ENCODE measurements at regions not wholly inside any gene's neighbourhood (a gene's known extent, or its start where the extent isn't known, plus 50 kb on each side); places are given as distances from the start of the nearest gene placed in this dataset.
A peak's percentile ranks its signal among the peaks of the same experiment; 100 is the strongest.

- H2BK20ac ChIP-seq (ENCODE audit: low read depth, low read length), result no peak overlapping the region
- H3K4me1 ChIP-seq (ENCODE audit: control insufficient read depth, insufficient read depth, low read length), result no peaks in the 10 kb centered on the region
- H3K18ac ChIP-seq (ENCODE audit: low read depth, low read length), result peak overlapping the region; percentile 36; the same call in 1 of the 2 replicates
- H3K4ac ChIP-seq (ENCODE audit: low read depth, low read length), result no peak overlapping the region
- no peak for ATAC-seq (ENCODE audit: low read depth)
- H3K9me1 ChIP-seq (ENCODE audit: insufficient read depth, low read length), result no peaks in the 10 kb centered on the region
- H3K4me3 ChIP-seq (ENCODE audit: insufficient read depth, low read depth, low read length), result no peak overlapping the region
- no peaks in the 10 kb centered on the region for H3K79me1 ChIP-seq (ENCODE audit: low read depth in 1 of 2, low read length in 2 of 2)
- no peak overlapping the region for H2AK5ac ChIP-seq (ENCODE audit: low read depth, low read length)
- no peak overlapping the region for H2AFZ ChIP-seq (replicated peaks; ENCODE audit: low read length, poor library complexity)
- no peak overlapping the region for H3K56ac ChIP-seq (ENCODE audit: extremely low read depth, insufficient read depth, low read length)
- H4K20me1 ChIP-seq (ENCODE audit: insufficient read depth, low read length), result no peaks in the 10 kb centered on the region
- no TSS peak for BruUV-seq (replicated peaks)
- no CpG with 5 or more reads among the region's 1 CpG for WGBS, 2 experiments (ENCODE audit: extremely low coverage in 2 of 2, insufficient read length in 1 of 2)
- ChIA-PET CTCF (no interaction called here), POLR2A (ENCODE audit: unreplicated experiment) (no interaction called here)
- H2AK9ac ChIP-seq (replicated peaks; ENCODE audit: low read depth, low read length, poor library complexity), result no peak overlapping the region
- no peak overlapping the region for H3K23ac ChIP-seq (ENCODE audit: low read depth, low read length)
- H4K8ac ChIP-seq (ENCODE audit: low read depth in 2 of 2, low read length in 2 of 2), result no peak overlapping the region
- H4K5ac ChIP-seq (ENCODE audit: low read depth, low read length), result no peak overlapping the region
- in situ Hi-C loops (cut with MboI; ENCODE audit: low sequenced_read_pairs) (no loop called here), intact Hi-C loops (cut with micrococcal nuclease) (no loop called here), dilution Hi-C loops (cut with HindIII; ENCODE audit: low sequenced_read_pairs, unreplicated experiment) (no loop called here)
- TF ChIP-seq RAD21 (IDR thresholded peaks at IDR 0.05; ENCODE audit: low read length), result no peak
- TF ChIP-seq FOS (IDR thresholded peaks at IDR 0.05; ENCODE audit: low read depth, low read length), result no peak
- TF ChIP-seq, protein P1, sequence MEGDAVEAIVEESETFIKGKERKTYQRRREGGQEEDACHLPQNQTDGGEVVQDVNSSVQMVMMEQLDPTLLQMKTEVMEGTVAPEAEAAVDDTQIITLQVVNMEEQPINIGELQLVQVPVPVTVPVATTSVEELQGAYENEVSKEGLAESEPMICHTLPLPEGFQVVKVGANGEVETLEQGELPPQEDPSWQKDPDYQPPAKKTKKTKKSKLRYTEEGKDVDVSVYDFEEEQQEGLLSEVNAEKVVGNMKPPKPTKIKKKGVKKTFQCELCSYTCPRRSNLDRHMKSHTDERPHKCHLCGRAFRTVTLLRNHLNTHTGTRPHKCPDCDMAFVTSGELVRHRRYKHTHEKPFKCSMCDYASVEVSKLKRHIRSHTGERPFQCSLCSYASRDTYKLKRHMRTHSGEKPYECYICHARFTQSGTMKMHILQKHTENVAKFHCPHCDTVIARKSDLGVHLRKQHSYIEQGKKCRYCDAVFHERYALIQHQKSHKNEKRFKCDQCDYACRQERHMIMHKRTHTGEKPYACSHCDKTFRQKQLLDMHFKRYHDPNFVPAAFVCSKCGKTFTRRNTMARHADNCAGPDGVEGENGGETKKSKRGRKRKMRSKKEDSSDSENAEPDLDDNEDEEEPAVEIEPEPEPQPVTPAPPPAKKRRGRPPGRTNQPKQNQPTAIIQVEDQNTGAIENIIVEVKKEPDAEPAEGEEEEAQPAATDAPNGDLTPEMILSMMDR (conservative IDR thresholded peaks at IDR 0.05; ENCODE audit: low read depth, low read length), result no peak
- no peak for TF ChIP-seq MXI1 (IDR thresholded peaks at IDR 0.05; ENCODE audit: borderline replicate concordance, low read depth, low read length)
- no peak for TF ChIP-seq MAZ (IDR thresholded peaks at IDR 0.05; ENCODE audit: borderline replicate concordance, low read depth, low read length)
- no peak for TF ChIP-seq SMC3 (IDR thresholded peaks at IDR 0.05; ENCODE audit: low read depth, low read length)
- no peak for TF ChIP-seq RFX5 (IDR thresholded peaks at IDR 0.05; ENCODE audit: low read depth, low read length)
- no peak for TF ChIP-seq CHD1 (IDR thresholded peaks at IDR 0.05; ENCODE audit: low read depth, low read length)
- no peak for TF ChIP-seq RCOR1 (IDR thresholded peaks at IDR 0.05; ENCODE audit: insufficient replicate concordance, low read length)
- TF ChIP-seq ELK1 (IDR thresholded peaks at IDR 0.05; ENCODE audit: borderline replicate concordance, low read depth, low read length), result no peak
- no peak for TF ChIP-seq BHLHE40 (IDR thresholded peaks at IDR 0.05; ENCODE audit: low read depth, low read length)
- no peak for TF ChIP-seq NFE2L2 (IDR thresholded peaks at IDR 0.05; ENCODE audit: low read depth, low read length)
- TF ChIP-seq CEBPB (IDR thresholded peaks at IDR 0.05; ENCODE audit: low read depth, low read length), result no peak
- no peak for TF ChIP-seq MAFK (IDR thresholded peaks at IDR 0.05; ENCODE audit: low read depth, low read length)
- H3K36me3 ChIP-seq (ENCODE audit: control insufficient read depth, insufficient read depth, low read length), result no peaks in the 10 kb centered on the region
- H4K91ac ChIP-seq (ENCODE audit: insufficient read depth, low read depth, low read length), result no peak overlapping the region
- H3K27me3 ChIP-seq (ENCODE audit: control insufficient read depth, insufficient read depth, low read length), result no peaks in the 10 kb centered on the region
- H3K4me2 ChIP-seq (ENCODE audit: low read depth, low read length), result no peak overlapping the region
- peaks cover 18% of the 10 kb centered on the region for H3K9me3 ChIP-seq (ENCODE audit: control insufficient read depth, insufficient read depth, low read length)
- no peak overlapping the region for H3K14ac ChIP-seq (replicated peaks; ENCODE audit: low read depth, low read length)
- no peak overlapping the region for H3K9ac ChIP-seq (ENCODE audit: low read depth, low read length)
- H2BK15ac ChIP-seq (ENCODE audit: low read depth, low read length), result no peak overlapping the region; the same call in 2 of the 3 replicates
- no peak overlapping the region for H2BK120ac ChIP-seq (ENCODE audit: low read depth, low read length)
- H3K27ac ChIP-seq (ENCODE audit: insufficient read depth, low read length), result no peak overlapping the region
- no peak for DNase-seq
- no peak overlapping the region for H2BK5ac ChIP-seq (ENCODE audit: low read depth, low read length, poor library complexity, severe bottlenecking)
These were observed 329.6 kb upstream of the RGMB start for GRCh38 chr5:98443881-98444280.
